ENCODE measurements at regions not wholly inside any gene's neighbourhood (a gene's known extent, or its start where the extent isn't known, plus 50 kb on each side); places are given as distances from the start of the nearest gene placed in this dataset.

GRCh38 chr1:20428841-20429240 lies 57.2 kb downstream of the CAMK2N1 start:
- TF ChIP-seq POLR2A (IDR thresholded peaks at IDR 0.05; ENCODE audit: low read depth) (no peak), CTCF (IDR thresholded peaks at IDR 0.05) (no peak)
